ENCODE measurements at regions not wholly inside any gene's neighbourhood (a gene's known extent, or its start where the extent isn't known, plus 50 kb on each side); places are given as distances from the start of the nearest gene placed in this dataset.

DNA sequence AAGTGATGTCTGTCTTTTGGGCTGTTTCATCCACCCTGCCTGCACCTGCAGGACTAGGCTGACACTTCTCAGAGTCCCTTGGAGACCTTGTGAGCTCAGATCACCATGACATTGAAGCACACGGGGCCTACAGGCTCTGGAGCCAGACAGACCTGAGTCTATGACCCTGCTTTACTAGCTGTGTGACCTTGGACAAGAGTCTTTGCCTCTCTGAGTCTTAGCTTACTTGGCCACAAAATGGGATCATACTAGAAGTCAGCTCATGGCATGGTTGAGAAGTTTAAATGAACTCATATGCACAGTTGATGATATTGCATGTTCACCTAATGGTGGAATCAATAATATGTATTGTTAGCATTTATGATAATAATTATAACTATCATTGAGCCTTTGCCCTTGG, 102.9 kb upstream of the SMAD3 start:
- Histone ChIP-seq H4K8ac (ENCODE audit: low read depth in 2 of 2, low read length in 2 of 2) (no peak overlapping the region), H3K18ac (ENCODE audit: low read depth, low read length) (no peak overlapping the region), H2AK5ac (ENCODE audit: low read depth, low read length) (no peak overlapping the region), H2AFZ (replicated peaks; ENCODE audit: low read length, poor library complexity) (no peak overlapping the region), H3K36me3 (ENCODE audit: control insufficient read depth, insufficient read depth, low read length) (no peaks in the 10 kb centered on the region), H2BK15ac (ENCODE audit: low read depth, low read length) (no peak overlapping the region), H3K79me1 (ENCODE audit: low read depth in 1 of 2, low read length in 2 of 2) (no peaks in the 10 kb centered on the region), H3K9me1 (ENCODE audit: insufficient read depth, low read length) (no peaks in the 10 kb centered on the region), H2BK20ac (ENCODE audit: low read depth, low read length) (no peak overlapping the region), H3K14ac (replicated peaks; ENCODE audit: low read depth, low read length) (no peak overlapping the region), H3K9ac (ENCODE audit: low read depth, low read length) (no peak overlapping the region), H3K9me3 (ENCODE audit: control insufficient read depth, insufficient read depth, low read length) (no peaks in the 10 kb centered on the region), H4K91ac (ENCODE audit: insufficient read depth, low read depth, low read length) (no peak overlapping the region), H3K4me2 (ENCODE audit: low read depth, low read length) (no peak overlapping the region), H2AK9ac (replicated peaks; ENCODE audit: low read depth, low read length, poor library complexity) (no peak overlapping the region), H3K27ac (ENCODE audit: insufficient read depth, low read length) (no peak overlapping the region), H2BK120ac (ENCODE audit: low read depth, low read length) (no peak overlapping the region), H3K56ac (ENCODE audit: extremely low read depth, insufficient read depth, low read length) (no peak overlapping the region), H4K20me1 (ENCODE audit: insufficient read depth, low read length) (no peaks in the 10 kb centered on the region; the same call in 1 of the 2 replicates), H3K4me1 (ENCODE audit: control insufficient read depth, insufficient read depth, low read length) (no peaks in the 10 kb centered on the region), H3K27me3 (ENCODE audit: control insufficient read depth, insufficient read depth, low read length) (peaks cover 5% of the 10 kb centered on the region), H3K4ac (ENCODE audit: low read depth, low read length) (no peak overlapping the region), H3K23ac (ENCODE audit: low read depth, low read length) (0 out of 2 replicates have a peak overlapping the region, but pooled peaks have one; percentile 42), H4K5ac (ENCODE audit: low read depth, low read length) (no peak overlapping the region), H3K4me3 (ENCODE audit: insufficient read depth, low read depth, low read length) (no peak overlapping the region), H2BK5ac (ENCODE audit: low read depth, low read length, poor library complexity, severe bottlenecking) (no peak overlapping the region)
- ChIA-PET POLR2A (ENCODE audit: unreplicated experiment) (no interaction called here), CTCF (no interaction called here)
- no peak for ATAC-seq (ENCODE audit: low read depth)
- intact Hi-C loops (cut with micrococcal nuclease): no loop called here
- no peak for DNase-seq
- WGBS, 2 experiments (ENCODE audit: extremely low coverage in 2 of 2, insufficient read length in 1 of 2): no CpG with 5 or more reads among the region's 1 CpG
- no TSS peak for BruUV-seq (replicated peaks)
- in situ Hi-C loops (cut with MboI; ENCODE audit: low sequenced_read_pairs): no loop called here
- dilution Hi-C loops (cut with HindIII; ENCODE audit: low sequenced_read_pairs, unreplicated experiment): no loop called here
- no peak for TF ChIP-seq SMC3 (IDR thresholded peaks at IDR 0.05; ENCODE audit: low read depth, low read length)
- no peak for TF ChIP-seq MAFK (IDR thresholded peaks at IDR 0.05; ENCODE audit: low read depth, low read length)
- no peak for TF ChIP-seq MAZ (IDR thresholded peaks at IDR 0.05; ENCODE audit: borderline replicate concordance, low read depth, low read length)
- TF ChIP-seq RFX5 (IDR thresholded peaks at IDR 0.05; ENCODE audit: low read depth, low read length): no peak
- TF ChIP-seq, protein P1, sequence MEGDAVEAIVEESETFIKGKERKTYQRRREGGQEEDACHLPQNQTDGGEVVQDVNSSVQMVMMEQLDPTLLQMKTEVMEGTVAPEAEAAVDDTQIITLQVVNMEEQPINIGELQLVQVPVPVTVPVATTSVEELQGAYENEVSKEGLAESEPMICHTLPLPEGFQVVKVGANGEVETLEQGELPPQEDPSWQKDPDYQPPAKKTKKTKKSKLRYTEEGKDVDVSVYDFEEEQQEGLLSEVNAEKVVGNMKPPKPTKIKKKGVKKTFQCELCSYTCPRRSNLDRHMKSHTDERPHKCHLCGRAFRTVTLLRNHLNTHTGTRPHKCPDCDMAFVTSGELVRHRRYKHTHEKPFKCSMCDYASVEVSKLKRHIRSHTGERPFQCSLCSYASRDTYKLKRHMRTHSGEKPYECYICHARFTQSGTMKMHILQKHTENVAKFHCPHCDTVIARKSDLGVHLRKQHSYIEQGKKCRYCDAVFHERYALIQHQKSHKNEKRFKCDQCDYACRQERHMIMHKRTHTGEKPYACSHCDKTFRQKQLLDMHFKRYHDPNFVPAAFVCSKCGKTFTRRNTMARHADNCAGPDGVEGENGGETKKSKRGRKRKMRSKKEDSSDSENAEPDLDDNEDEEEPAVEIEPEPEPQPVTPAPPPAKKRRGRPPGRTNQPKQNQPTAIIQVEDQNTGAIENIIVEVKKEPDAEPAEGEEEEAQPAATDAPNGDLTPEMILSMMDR (conservative IDR thresholded peaks at IDR 0.05; ENCODE audit: low read depth, low read length): no peak
- no peak for TF ChIP-seq NFE2L2 (IDR thresholded peaks at IDR 0.05; ENCODE audit: low read depth, low read length)
- TF ChIP-seq FOS (IDR thresholded peaks at IDR 0.05; ENCODE audit: low read depth, low read length): no peak
- no peak for TF ChIP-seq MXI1 (IDR thresholded peaks at IDR 0.05; ENCODE audit: borderline replicate concordance, low read depth, low read length)
- TF ChIP-seq RCOR1 (IDR thresholded peaks at IDR 0.05; ENCODE audit: insufficient replicate concordance, low read length): no peak
- TF ChIP-seq POLR2A (IDR thresholded peaks at IDR 0.05; ENCODE audit: low read depth, low read length): no peak
- no peak for TF ChIP-seq CEBPB (IDR thresholded peaks at IDR 0.05; ENCODE audit: low read depth, low read length)
- TF ChIP-seq RAD21 (IDR thresholded peaks at IDR 0.05; ENCODE audit: low read length): no peak
- no peak for TF ChIP-seq CHD1 (IDR thresholded peaks at IDR 0.05; ENCODE audit: low read depth, low read length)
- no peak for TF ChIP-seq BHLHE40 (IDR thresholded peaks at IDR 0.05; ENCODE audit: low read depth, low read length)
- TF ChIP-seq, protein P2, sequence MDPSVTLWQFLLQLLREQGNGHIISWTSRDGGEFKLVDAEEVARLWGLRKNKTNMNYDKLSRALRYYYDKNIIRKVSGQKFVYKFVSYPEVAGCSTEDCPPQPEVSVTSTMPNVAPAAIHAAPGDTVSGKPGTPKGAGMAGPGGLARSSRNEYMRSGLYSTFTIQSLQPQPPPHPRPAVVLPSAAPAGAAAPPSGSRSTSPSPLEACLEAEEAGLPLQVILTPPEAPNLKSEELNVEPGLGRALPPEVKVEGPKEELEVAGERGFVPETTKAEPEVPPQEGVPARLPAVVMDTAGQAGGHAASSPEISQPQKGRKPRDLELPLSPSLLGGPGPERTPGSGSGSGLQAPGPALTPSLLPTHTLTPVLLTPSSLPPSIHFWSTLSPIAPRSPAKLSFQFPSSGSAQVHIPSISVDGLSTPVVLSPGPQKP (IDR thresholded peaks at IDR 0.05; ENCODE audit: borderline replicate concordance, low read depth, low read length): no peak
- TF ChIP-seq, protein P3, sequence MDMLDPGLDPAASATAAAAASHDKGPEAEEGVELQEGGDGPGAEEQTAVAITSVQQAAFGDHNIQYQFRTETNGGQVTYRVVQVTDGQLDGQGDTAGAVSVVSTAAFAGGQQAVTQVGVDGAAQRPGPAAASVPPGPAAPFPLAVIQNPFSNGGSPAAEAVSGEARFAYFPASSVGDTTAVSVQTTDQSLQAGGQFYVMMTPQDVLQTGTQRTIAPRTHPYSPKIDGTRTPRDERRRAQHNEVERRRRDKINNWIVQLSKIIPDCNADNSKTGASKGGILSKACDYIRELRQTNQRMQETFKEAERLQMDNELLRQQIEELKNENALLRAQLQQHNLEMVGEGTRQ (IDR thresholded peaks at IDR 0.05; ENCODE audit: low read depth, low read length): no peak
